ENCODE measurements at regions not wholly inside any gene's neighbourhood (a gene's known extent, or its start where the extent isn't known, plus 50 kb on each side); places are given as distances from the start of the nearest gene placed in this dataset.

- ATAC-seq (no peak), DNase-seq (no peak)
- TF ChIP-seq CTCF (IDR thresholded peaks at IDR 0.05 in 4 of 5, conservative IDR thresholded peaks at IDR 0.05 in 1 of 5) (no peak), POLR2A (IDR thresholded peaks at IDR 0.05) (no peak)
- no peaks in the 10 kb centered on the region for H3K36me3 ChIP-seq
- H3K4me1 ChIP-seq = no peaks in the 10 kb centered on the region
- no peaks in the 10 kb centered on the region for H3K9me3 ChIP-seq
- in situ Hi-C loops (cut with MboI; ENCODE audit: low sequenced_read_pairs in 4 of 4) (no loop called here), intact Hi-C loops (cut with DNase I; ENCODE audit: low total_unique reads) (no loop called here)
- H3K4me3 ChIP-seq = no peak overlapping the region
- H3K27me3 ChIP-seq = no peaks in the 10 kb centered on the region
- H3K27ac ChIP-seq = no peak overlapping the region
Measured at GRCh38 chrX:15960237-15960636, 105.6 kb upstream of the AP1S2 start.

GRCh38 chrX:15956681-15957080 lies 102.1 kb upstream of the AP1S2 start:
- H3K27ac ChIP-seq = no peak overlapping the region
- intact Hi-C loops (cut with DNase I; ENCODE audit: low total_unique reads) (no loop called here), in situ Hi-C loops (cut with MboI; ENCODE audit: low sequenced_read_pairs in 4 of 4) (no loop called here)
- H3K36me3 ChIP-seq = no peaks in the 10 kb centered on the region
- no peaks in the 10 kb centered on the region for H3K9me3 ChIP-seq
- H3K27me3 ChIP-seq = no peaks in the 10 kb centered on the region
- H3K4me3 ChIP-seq = no peak overlapping the region
- H3K4me1 ChIP-seq = no peaks in the 10 kb centered on the region
- ATAC-seq (no peak), DNase-seq (no peak)
- TF ChIP-seq POLR2A (IDR thresholded peaks at IDR 0.05) = no peak
- no peak for TF ChIP-seq CTCF (IDR thresholded peaks at IDR 0.05 in 4 of 5, conservative IDR thresholded peaks at IDR 0.05 in 1 of 5)

GRCh38 chrX:15953801-15954200 lies 99.2 kb upstream of the AP1S2 start:
- DNase-seq (no peak), ATAC-seq (no peak)
- Histone ChIP-seq H3K36me3 (no peaks in the 10 kb centered on the region), H3K27ac (no peak overlapping the region), H3K4me3 (no peak overlapping the region), H3K9me3 (no peaks in the 10 kb centered on the region), H3K27me3 (no peaks in the 10 kb centered on the region), H3K4me1 (no peaks in the 10 kb centered on the region)
- in situ Hi-C loops (cut with MboI; ENCODE audit: low sequenced_read_pairs in 4 of 4) = no loop called here
- no peak for TF ChIP-seq CTCF (IDR thresholded peaks at IDR 0.05 in 4 of 5, conservative IDR thresholded peaks at IDR 0.05 in 1 of 5)
- no peak for TF ChIP-seq POLR2A (IDR thresholded peaks at IDR 0.05)
- intact Hi-C loops (cut with DNase I; ENCODE audit: low total_unique reads) = no loop called here

- ATAC-seq (no peak), DNase-seq (no peak)
- in situ Hi-C loops (cut with MboI; ENCODE audit: low sequenced_read_pairs in 4 of 4) (no loop called here), intact Hi-C loops (cut with DNase I; ENCODE audit: low total_unique reads) (no loop called here)
- Histone ChIP-seq H3K27me3 (no peaks in the 10 kb centered on the region), H3K36me3 (no peaks in the 10 kb centered on the region), H3K4me3 (no peak overlapping the region), H3K9me3 (no peaks in the 10 kb centered on the region), H3K27ac (no peak overlapping the region), H3K4me1 (no peaks in the 10 kb centered on the region)
- TF ChIP-seq POLR2A (IDR thresholded peaks at IDR 0.05) = no peak
- TF ChIP-seq CTCF (IDR thresholded peaks at IDR 0.05 in 4 of 5, conservative IDR thresholded peaks at IDR 0.05 in 1 of 5) = no peak
Measured at GRCh38 chrX:15952212-15952611, 97.6 kb upstream of the AP1S2 start.

GRCh38 chrX:15948318-15948660 lies 93.7 kb upstream of the AP1S2 start:
- ATAC-seq (no peak), DNase-seq (no peak)
- in situ Hi-C loops (cut with MboI; ENCODE audit: low sequenced_read_pairs in 4 of 4) = no loop called here
- no peaks in the 10 kb centered on the region for H3K27me3 ChIP-seq
- TF ChIP-seq CTCF (IDR thresholded peaks at IDR 0.05 in 4 of 5, conservative IDR thresholded peaks at IDR 0.05 in 1 of 5) (no peak), POLR2A (IDR thresholded peaks at IDR 0.05) (no peak)
- H3K4me1 ChIP-seq = no peaks in the 10 kb centered on the region
- H3K36me3 ChIP-seq = no peaks in the 10 kb centered on the region
- no peak overlapping the region for H3K27ac ChIP-seq
- no peaks in the 10 kb centered on the region for H3K9me3 ChIP-seq
- intact Hi-C loops (cut with DNase I; ENCODE audit: low total_unique reads) = no loop called here
- H3K4me3 ChIP-seq = no peak overlapping the region

Measured in gastrocnemius medialis (tissue), 4 donors.